ENCODE measurements at regions not wholly inside any gene's neighbourhood (a gene's known extent, or its start where the extent isn't known, plus 50 kb on each side); places are given as distances from the start of the nearest gene placed in this dataset.

GRCh38 chr9:665296-665695 is 176.2 kb upstream of the DMRT1 start:
- no peak for TF ChIP-seq FOXK2 (IDR thresholded peaks at IDR 0.05)
- no peak for TF ChIP-seq ZBTB4 (CRISPR knock-in tag; IDR thresholded peaks at IDR 0.05; ENCODE audit: borderline replicate concordance)
- TF ChIP-seq SMAD1 (CRISPR knock-in tag; IDR thresholded peaks at IDR 0.05; ENCODE audit: borderline replicate concordance, low read depth) = no peak
- TF ChIP-seq EZH2 (conservative IDR thresholded peaks at IDR 0.05; ENCODE audit: low read depth, low read length) = no peak

Data from HepG2 (cell line).